GM21576 (cell line): ENCODE measurements at regions not wholly inside any gene's neighbourhood (a gene's known extent, or its start where the extent isn't known, plus 50 kb on each side); places are given as distances from the start of the nearest gene placed in this dataset.
"Not testable (repeated sequence)": the region's sequence is repeated elsewhere in the genome, so short reads cannot be mapped to it uniquely, and the experiment has no call there.

Experiments used
- ATAC-seq: cut with Tn5 transposase; IDR thresholded peaks from one replicate; pipeline ENCODE4 v1.9.1; 2021; ENCODE audit warnings: mild to moderate bottlenecking, moderate library complexity; ENCODE audit not compliant: unreplicated experiment

GRCh38 chrX:43188296-43188695, 410.3 kb upstream of the PPP1R2C start:
- ATAC-seq: no peak

- ATAC-seq: no peak
Observed at GRCh38 chrX:43211570-43211969, 433.6 kb upstream of the PPP1R2C start.

DNA sequence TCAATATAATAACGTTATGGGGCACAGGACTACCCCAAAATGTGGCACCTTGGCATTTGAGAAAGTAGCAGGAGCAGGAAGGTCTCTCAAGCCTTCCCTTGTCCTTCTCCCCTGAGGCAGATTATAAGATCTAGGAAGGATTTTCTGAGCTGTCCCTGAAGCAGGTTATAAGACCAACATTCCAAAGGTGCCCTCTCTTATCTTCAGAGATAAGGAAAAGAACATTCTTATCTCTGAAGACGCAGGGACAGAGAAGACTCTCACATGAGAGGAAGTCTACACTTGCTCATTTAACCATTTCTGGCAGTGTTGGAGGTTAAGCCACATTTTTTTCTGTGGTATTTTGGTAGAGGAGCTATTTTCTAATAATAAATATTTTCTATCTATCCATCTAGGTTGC, 437.9 kb upstream of the MAOA start:
- ATAC-seq: no peak

DNA sequence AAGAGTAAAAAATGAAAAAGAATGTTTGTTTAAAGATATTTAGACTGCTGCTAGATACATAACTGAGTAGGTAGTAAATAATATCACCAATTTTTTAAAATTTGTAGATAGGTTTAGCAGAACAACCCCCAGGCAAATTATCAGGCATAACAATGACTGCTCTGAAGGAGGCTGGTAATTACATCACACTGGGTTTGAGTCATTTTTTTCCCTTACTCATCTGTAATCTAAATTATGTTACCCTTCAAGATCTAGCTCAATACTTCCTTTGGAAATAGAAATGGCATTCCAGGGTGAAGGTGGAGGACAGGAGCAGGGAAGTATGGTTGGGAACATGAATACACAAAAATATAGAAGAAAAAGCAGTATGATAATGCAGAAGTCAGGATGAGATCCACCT, 431.6 kb upstream of the MAOA start:
- no peak for ATAC-seq

- no peak for ATAC-seq
Observed at GRCh38 chrX:43225626-43226328, 430.3 kb upstream of the MAOA start.

DNA sequence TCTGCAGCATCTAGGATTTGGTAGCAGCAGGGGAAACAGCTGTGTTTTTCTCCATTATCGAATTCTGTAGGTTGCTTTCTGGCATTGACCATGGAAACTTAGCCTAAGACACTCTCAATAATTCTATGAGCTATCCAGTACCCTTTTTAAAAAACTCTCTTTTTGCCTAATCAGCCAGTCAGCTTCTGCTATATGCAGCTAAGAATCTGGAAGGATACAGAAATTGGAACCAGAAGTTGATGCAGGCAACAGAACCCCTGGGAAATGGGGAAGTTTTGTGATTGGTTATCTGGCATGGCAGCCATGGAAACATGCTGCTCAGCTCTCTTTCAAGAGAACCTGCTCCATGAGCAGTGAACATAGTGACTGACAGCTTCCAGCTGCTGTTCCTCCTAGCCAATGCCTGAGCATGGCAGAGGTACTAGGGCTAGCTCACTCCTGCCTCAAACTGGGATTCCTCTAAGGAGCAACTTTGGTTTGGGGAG, 417.6 kb upstream of the MAOA start:
- ATAC-seq: no peak

DNA sequence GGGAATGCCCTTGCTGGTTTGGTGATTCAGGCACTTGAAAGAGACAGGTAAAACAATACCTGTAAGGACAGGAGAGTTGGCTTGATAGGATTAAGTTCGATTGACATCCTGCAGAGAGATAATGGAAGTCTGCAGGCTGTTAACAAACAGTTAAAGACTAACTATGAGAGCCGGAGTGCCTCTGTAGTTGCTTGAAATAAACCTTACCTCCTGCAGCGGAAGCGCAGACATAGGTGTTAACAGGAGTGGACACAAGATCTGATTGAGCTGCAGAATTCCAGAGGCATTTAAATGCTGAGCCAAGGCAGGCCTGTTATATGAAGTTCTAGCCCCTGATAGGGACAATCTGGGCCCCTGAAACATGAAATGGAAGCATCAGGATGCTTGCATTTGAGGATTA, 416.7 kb upstream of the MAOA start:
- no peak for ATAC-seq

- ATAC-seq: no peak
Observed at GRCh38 chrX:43255596-43255995, 400.5 kb upstream of the MAOA start.

GRCh38 chrX:43266487-43266886, 389.6 kb upstream of the MAOA start:
- no peak for ATAC-seq

DNA sequence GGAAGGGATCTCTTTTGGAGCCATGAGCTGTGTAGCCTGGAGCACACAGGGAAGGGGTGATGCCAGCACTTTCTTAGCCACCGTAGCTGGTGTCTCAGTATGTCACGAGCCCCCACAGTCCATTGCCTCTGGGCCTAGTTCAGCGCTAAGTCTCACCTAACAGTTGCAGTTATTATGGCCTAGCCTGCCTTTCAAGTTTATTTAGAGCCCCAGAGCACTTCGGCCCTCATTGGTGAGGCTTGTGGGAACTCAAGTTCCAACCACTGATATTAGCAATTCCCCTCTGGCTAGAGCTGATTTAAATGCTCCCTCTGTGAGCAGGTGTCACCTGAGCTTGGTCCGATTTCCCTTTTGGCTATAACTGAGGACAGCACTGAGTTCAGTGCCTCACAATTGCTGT, 388.4 kb upstream of the MAOA start:
- ATAC-seq: no peak

GRCh38 chrX:43269201-43269600, 386.9 kb upstream of the MAOA start:
- no peak for ATAC-seq

DNA sequence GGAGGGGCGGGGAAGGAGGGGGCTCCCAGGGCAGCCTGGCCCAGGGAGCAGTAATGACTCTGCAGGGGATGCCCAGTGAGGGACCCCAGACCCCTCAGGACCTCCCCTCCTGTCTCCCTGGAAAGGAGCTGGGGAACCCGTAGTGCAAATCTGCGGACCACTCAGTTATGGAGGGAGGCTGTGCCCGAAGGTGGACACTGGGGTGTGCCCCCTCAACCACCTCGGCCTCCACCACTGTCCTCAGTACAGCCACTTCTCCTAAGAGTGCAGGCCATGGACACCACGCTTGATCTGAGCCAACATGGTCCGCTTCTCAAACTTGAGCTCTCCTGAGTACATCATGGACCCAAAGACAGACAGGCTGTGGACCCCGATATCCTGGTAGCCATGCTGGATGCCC, 378.2 kb upstream of the MAOA start:
- no peak for ATAC-seq

GRCh38 chrX:43278440-43278839, 377.7 kb upstream of the MAOA start:
- no peak for ATAC-seq

DNA sequence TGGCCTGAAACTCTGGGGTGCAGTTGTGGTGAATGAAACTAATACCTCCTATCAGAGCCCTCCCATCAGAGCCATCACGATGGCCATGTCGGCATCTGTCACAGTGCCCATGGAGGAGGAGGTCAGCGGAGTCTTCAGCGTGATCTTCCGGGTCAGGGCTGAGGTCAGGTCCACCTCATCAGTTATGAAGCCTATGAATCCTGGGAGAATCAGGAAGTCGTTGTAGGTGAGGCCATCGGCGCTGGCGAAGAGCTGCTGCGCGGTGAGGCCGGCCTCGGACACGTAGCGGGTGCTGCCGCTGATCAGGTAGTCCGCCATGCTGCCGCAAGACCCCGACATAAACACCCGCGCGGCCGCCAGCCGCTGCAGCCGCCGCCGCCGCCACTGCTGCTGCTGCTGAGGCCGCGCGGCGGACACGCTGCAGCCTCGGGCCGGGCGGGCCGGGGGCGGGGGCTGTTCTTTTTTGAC, 376.7 kb upstream of the MAOA start:
- no peak for ATAC-seq

DNA sequence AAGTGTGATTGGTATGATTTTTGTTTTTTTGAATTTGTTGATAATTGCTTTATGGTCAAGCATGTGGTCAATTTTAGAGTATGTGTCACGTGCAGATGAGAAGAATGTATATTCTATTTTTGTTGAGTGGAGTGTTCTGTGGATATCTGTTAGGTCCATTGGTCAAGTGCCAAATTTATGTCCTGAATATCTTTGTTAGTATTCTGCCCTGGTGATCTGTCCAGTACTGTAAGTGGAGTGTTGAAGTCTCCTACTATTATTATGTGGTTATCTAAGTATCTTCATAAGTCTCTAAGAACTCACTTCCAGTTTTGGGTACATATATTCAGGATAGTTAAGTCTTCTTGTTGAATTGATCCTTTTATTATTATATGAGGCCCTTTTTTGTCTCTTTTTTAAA, 372.9 kb upstream of the MAOA start:
- no peak for ATAC-seq

DNA sequence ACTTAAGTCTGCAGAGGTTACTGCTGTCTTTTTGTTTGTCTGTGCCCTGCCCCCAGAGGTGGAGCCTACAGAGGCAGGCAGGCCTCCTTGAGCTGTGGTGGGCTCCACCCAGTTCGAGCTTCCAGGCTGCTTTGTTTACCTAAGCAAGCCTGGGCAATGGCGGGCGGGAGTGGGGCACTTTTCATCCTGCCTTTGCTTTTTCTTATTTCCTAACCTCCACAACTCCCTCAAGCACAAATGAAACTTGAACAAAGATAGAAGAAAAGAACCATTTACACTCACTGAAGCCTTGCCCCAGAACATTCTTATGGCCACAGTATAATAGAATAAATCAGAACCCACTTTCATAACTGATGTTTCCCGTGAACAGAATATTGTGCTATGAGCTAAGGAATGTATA, 344.5 kb upstream of the MAOA start:
- ATAC-seq: not testable (repeated sequence)

GRCh38 chrX:43313035-43313434, 343.1 kb upstream of the MAOA start:
- no peak for ATAC-seq

- no peak for ATAC-seq
Observed at GRCh38 chrX:43314525-43314924, 341.6 kb upstream of the MAOA start.

DNA sequence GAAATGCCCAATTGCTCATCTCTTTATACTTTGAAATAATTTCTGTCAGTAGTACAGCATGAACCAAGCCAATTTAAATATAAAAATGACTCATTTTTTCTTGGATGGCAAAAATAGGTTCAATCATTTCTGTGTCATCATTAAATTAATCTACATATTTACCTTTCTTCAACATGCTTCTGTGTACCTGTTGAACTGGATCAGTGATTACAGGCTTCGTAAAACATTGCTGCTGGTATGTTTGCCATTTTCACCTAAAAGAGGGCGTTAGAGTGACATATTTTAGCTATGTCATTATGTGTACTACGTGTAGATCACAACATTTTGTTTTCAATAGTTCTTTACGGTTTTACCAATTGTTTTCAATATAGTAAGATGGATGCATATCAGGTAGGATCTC, 340.5 kb upstream of the MAOA start:
- ATAC-seq: no peak

- ATAC-seq: no peak
Observed at GRCh38 chrX:43316146-43316545, 340.0 kb upstream of the MAOA start.

DNA sequence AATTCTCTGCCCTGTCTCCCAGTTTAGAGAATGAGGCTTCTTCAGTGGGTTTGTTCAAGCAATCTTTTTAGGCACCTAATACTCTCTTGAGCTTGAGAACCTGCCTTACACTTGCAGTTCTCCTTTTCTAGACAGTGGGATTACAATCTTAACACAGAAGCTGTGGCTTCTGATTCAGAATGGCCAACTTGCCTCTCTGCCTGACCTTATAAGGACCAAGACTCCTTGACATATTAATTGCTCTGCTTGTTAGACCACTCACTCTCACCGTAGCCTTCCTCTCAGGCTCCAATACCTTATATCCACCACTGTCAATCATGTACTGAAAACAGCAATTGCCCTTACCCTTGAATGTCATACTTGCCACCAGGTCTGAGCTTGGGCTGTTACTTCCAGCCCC, 338.7 kb upstream of the MAOA start:
- ATAC-seq: no peak

- ATAC-seq: no peak
Observed at GRCh38 chrX:43328358-43328946, 327.6 kb upstream of the MAOA start.

GRCh38 chrX:43333543-43333942, 322.6 kb upstream of the MAOA start:
- ATAC-seq: no peak
